ENCODE measurements at regions not wholly inside any gene's neighbourhood (a gene's known extent, or its start where the extent isn't known, plus 50 kb on each side); places are given as distances from the start of the nearest gene placed in this dataset.

GRCh38 chr2:204452464-204453023 lies 92.7 kb upstream of the PARD3B start:
- H3K4me3 ChIP-seq (replicated peaks; ENCODE audit: low read depth, low read length) = no peak overlapping the region
- DNase-seq (ENCODE audit: low read depth) = peak; percentile 94
- TF ChIP-seq, protein P1, sequence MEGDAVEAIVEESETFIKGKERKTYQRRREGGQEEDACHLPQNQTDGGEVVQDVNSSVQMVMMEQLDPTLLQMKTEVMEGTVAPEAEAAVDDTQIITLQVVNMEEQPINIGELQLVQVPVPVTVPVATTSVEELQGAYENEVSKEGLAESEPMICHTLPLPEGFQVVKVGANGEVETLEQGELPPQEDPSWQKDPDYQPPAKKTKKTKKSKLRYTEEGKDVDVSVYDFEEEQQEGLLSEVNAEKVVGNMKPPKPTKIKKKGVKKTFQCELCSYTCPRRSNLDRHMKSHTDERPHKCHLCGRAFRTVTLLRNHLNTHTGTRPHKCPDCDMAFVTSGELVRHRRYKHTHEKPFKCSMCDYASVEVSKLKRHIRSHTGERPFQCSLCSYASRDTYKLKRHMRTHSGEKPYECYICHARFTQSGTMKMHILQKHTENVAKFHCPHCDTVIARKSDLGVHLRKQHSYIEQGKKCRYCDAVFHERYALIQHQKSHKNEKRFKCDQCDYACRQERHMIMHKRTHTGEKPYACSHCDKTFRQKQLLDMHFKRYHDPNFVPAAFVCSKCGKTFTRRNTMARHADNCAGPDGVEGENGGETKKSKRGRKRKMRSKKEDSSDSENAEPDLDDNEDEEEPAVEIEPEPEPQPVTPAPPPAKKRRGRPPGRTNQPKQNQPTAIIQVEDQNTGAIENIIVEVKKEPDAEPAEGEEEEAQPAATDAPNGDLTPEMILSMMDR (IDR thresholded peaks at IDR 0.05; ENCODE audit: low read length, missing control alignments) = no peak

DNA sequence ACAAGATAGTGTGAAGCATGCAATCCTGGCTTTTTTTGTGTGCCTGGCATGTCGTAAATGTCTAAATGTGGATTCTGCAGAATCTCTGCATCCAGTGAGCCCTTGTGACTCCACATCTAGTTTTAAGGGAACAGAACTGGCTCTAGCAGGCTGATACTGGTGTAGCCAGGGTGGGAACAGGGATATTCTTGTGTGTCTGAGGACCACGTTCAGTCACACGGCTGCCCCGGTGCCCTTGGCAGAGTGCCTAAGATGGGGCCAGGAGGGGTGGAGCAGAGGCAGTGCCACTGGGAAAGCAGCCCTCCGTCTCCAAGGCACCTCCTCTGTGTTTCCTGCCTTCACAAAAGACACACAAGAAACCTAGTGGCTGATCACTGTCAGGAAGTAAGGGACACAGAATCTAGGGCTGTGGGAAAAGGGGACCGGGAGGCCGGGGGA lies 91.5 kb upstream of the PARD3B start:
- H3K4me3 ChIP-seq (replicated peaks; ENCODE audit: low read depth, low read length) = no peak overlapping the region
- peak; percentile 26 for DNase-seq (ENCODE audit: low read depth)
- TF ChIP-seq, protein P1 (IDR thresholded peaks at IDR 0.05; ENCODE audit: low read length, missing control alignments) = no peak

GRCh38 chr2:204454672-204455380 lies 90.4 kb upstream of the PARD3B start:
- no peak overlapping the region for H3K4me3 ChIP-seq (replicated peaks; ENCODE audit: low read depth, low read length)
- no peak for DNase-seq (ENCODE audit: low read depth)
- TF ChIP-seq, protein P1 (IDR thresholded peaks at IDR 0.05; ENCODE audit: low read length, missing control alignments) = no peak

DNA sequence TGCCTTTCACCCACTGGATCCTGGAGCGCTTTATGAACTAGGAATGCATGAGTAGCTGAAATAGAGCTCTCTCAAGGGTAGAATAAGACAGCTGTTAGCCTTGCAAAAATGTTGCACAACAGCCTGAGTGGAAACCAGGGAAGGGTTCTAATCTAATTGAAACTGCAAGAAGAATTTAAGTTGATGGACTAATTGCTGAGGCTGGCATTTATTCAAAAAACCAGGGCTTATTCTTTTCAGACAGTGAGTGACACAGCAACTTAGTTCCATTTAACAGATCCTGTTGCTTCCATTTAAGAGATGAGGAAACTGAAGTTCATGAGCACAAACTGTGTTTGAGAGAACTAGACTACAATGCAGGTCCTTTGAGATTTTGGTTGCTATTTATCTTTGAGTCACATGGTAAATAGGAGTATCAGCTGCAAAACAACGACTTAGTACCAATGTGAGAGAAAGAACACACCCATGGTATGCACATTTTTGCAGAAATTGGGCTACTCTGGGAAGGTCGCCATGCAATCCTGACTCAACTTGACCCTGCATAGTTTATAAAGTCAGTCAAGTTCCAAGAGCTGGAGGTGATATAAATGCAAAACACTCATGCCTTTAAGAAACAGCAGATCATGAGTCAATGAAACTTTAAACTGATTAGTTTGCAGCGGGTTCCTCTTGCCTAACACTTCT lies 76.4 kb upstream of the PARD3B start:
- TF ChIP-seq, protein P1 (IDR thresholded peaks at IDR 0.05; ENCODE audit: low read length, missing control alignments) = no peak
- peak; percentile 57 for DNase-seq (ENCODE audit: low read depth)
- H3K4me3 ChIP-seq (replicated peaks; ENCODE audit: low read depth, low read length) = no peak overlapping the region

DNA sequence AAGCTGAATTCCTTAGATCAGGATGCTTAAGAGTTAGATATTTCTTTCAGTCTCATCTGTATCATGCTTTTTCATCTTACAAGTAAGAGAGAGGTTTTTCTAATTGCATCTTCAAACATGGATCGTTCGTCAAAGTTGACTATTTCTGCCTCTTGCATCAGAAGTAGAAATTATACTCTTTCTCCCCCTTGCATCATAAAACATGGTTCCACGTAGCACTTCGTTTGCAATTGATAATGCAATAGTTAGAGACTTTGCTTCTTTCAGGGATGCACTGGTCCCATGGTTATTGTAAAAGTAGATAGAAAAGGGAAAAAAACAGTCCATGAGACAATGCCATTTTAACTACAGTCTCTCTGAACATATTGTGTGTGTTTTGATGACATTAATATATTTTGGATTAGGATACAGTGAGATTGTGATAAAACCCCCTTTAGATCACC lies 75.1 kb upstream of the PARD3B start:
- TF ChIP-seq, protein P1 (IDR thresholded peaks at IDR 0.05; ENCODE audit: low read length, missing control alignments) = no peak
- H3K4me3 ChIP-seq (replicated peaks; ENCODE audit: low read depth, low read length) = no peak overlapping the region
- DNase-seq (ENCODE audit: low read depth) = no peak

DNA sequence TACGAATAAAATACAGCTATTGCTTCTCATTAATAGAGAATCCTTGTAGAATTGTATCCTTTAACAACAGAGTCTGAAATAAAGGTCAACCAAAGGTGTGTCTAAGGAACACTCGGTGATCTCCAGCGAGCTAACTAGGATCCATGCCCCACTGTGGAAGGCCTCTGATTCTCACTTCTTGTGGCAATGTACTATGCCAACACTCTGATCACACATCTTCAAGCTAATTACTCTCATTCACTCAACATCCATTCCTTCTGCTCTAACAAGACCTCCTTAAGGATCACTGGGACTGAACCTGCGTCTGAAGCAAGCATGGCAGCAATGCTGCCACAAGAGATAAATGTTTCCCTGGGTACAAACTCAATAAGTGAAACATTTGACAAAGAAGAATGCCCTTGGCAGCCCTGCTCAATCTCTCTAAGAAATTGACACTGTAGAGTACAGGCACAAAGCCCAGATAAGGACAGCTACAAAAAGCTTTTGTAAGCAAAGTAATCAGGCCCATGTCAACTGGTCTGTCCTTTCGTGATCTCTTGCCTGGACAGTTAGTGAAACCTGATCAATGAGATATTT lies 74.6 kb upstream of the PARD3B start:
- TF ChIP-seq, protein P1 (IDR thresholded peaks at IDR 0.05; ENCODE audit: low read length, missing control alignments) = no peak
- no peak for DNase-seq (ENCODE audit: low read depth)
- H3K4me3 ChIP-seq (replicated peaks; ENCODE audit: low read depth, low read length) = no peak overlapping the region
